NT2/D1 (cell line): ENCODE measurements at regions not wholly inside any gene's neighbourhood (a gene's known extent, or its start where the extent isn't known, plus 50 kb on each side); places are given as distances from the start of the nearest gene placed in this dataset.

Experiments
- DNase-seq: peaks from one replicate; pipeline ENCODE4 v3.0.0-alpha.2; 2011; ENCODE audit warnings: low read depth, low spot score
- H3K27me3 ChIP-seq: 2 replicates; pipeline ENCODE4 v1.6.0; 2011; ENCODE audit warnings: mild to moderate bottlenecking; ENCODE audit not compliant: insufficient read length, insufficient read depth
- H3K36me3 ChIP-seq: 2 replicates; pipeline ENCODE4 v1.6.1; 2011; ENCODE audit warnings: mild to moderate bottlenecking, low read length, mixed read lengths; ENCODE audit not compliant: insufficient read depth, insufficient read length
- H3K4me1 ChIP-seq: 2 replicates; pipeline ENCODE4 v1.5.1; 2011; ENCODE audit not compliant: insufficient read depth, insufficient read length
- H3K4me3 ChIP-seq: 2 replicates; pipeline ENCODE4 v1.5.1; 2011; ENCODE audit warnings: low read depth; ENCODE audit not compliant: insufficient read length
- H3K9ac ChIP-seq: 2 replicates; pipeline ENCODE4 v1.6.0; 2011; ENCODE audit warnings: low read depth; ENCODE audit not compliant: insufficient read length
- H3K9me3 ChIP-seq: 2 replicates; pipeline ENCODE4 v1.5.1; 2011; ENCODE audit warnings: mild to moderate bottlenecking, low read length; ENCODE audit not compliant: insufficient read depth
- SUZ12 ChIP-seq: IDR thresholded peaks from 2 replicates; pipeline ENCODE4 v1.6.1; 2011; ENCODE audit not compliant: insufficient read length, insufficient read depth; ENCODE audit errors: extremely low read depth
- YY1 ChIP-seq: IDR thresholded peaks from 2 replicates; pipeline ENCODE4 v1.6.1; 2011; ENCODE audit not compliant: insufficient read length, insufficient read depth
- ZNF274 ChIP-seq: IDR thresholded peaks from 2 replicates; pipeline ENCODE4 v1.6.1; 2011; ENCODE audit warnings: mild to moderate bottlenecking, low read depth, low read length

- TF ChIP-seq SUZ12 = no peak
- TF ChIP-seq ZNF274 = no peak
- TF ChIP-seq YY1 = no peak
- Histone ChIP-seq H3K4me3 (no peak overlapping the region), H3K9ac (no peak overlapping the region), H3K27me3 (no peaks in the 10 kb centered on the region), H3K9me3 (no peaks in the 10 kb centered on the region), H3K4me1 (no peaks in the 10 kb centered on the region), H3K36me3 (no peaks in the 10 kb centered on the region)
- no peak for DNase-seq
Observed at GRCh38 chr3:167120828-167121227, 259.3 kb downstream of the ZBBX start.

- DNase-seq = no peak
- no peaks in the 10 kb centered on the region for H3K27me3 ChIP-seq
- no peaks in the 10 kb centered on the region for H3K9me3 ChIP-seq
- TF ChIP-seq ZNF274 = no peak
- TF ChIP-seq SUZ12 = no peak
- no peak for TF ChIP-seq YY1
- no peaks in the 10 kb centered on the region for H3K4me1 ChIP-seq
- H3K36me3 ChIP-seq = no peaks in the 10 kb centered on the region
- no peak overlapping the region for H3K4me3 ChIP-seq
- H3K9ac ChIP-seq = no peak overlapping the region
Observed at GRCh38 chr3:167116120-167116922, 263.8 kb downstream of the ZBBX start.

GRCh38 chr3:167115331-167115934, 264.7 kb downstream of the ZBBX start:
- no peak overlapping the region for H3K4me3 ChIP-seq
- no peak for TF ChIP-seq YY1
- TF ChIP-seq SUZ12 = no peak
- TF ChIP-seq ZNF274 = no peak
- H3K9ac ChIP-seq = no peak overlapping the region
- no peak for DNase-seq
- H3K27me3 ChIP-seq = no peaks in the 10 kb centered on the region
- no peaks in the 10 kb centered on the region for H3K9me3 ChIP-seq
- H3K4me1 ChIP-seq = no peaks in the 10 kb centered on the region
- H3K36me3 ChIP-seq = no peaks in the 10 kb centered on the region

GRCh38 chr3:167114619-167115018, 265.5 kb downstream of the ZBBX start:
- Histone ChIP-seq H3K27me3 (no peaks in the 10 kb centered on the region), H3K4me1 (no peaks in the 10 kb centered on the region), H3K36me3 (no peaks in the 10 kb centered on the region), H3K4me3 (no peak overlapping the region), H3K9ac (no peak overlapping the region), H3K9me3 (no peaks in the 10 kb centered on the region)
- TF ChIP-seq ZNF274 (no peak), YY1 (no peak), SUZ12 (no peak)
- no peak for DNase-seq

GRCh38 chr3:167113035-167113830, 266.9 kb downstream of the ZBBX start:
- Histone ChIP-seq H3K9ac (no peak overlapping the region), H3K27me3 (no peaks in the 10 kb centered on the region), H3K4me1 (no peaks in the 10 kb centered on the region), H3K9me3 (no peaks in the 10 kb centered on the region), H3K36me3 (no peaks in the 10 kb centered on the region), H3K4me3 (no peak overlapping the region)
- no peak for TF ChIP-seq SUZ12
- no peak for TF ChIP-seq YY1
- no peak for TF ChIP-seq ZNF274
- no peak for DNase-seq

- TF ChIP-seq ZNF274 (no peak), SUZ12 (no peak), YY1 (no peak)
- Histone ChIP-seq H3K36me3 (no peaks in the 10 kb centered on the region), H3K4me3 (no peak overlapping the region), H3K4me1 (no peaks in the 10 kb centered on the region), H3K9me3 (no peaks in the 10 kb centered on the region), H3K27me3 (no peaks in the 10 kb centered on the region), H3K9ac (no peak overlapping the region)
- peak; percentile 39 for DNase-seq
Observed at GRCh38 chr3:167110901-167111300, 269.2 kb downstream of the ZBBX start.

GRCh38 chr3:167109746-167110145, 270.4 kb downstream of the ZBBX start:
- no peak overlapping the region for H3K9ac ChIP-seq
- no peaks in the 10 kb centered on the region for H3K36me3 ChIP-seq
- TF ChIP-seq ZNF274 (no peak), SUZ12 (no peak), YY1 (no peak)
- H3K9me3 ChIP-seq = no peaks in the 10 kb centered on the region
- no peak overlapping the region for H3K4me3 ChIP-seq
- no peak for DNase-seq
- no peaks in the 10 kb centered on the region for H3K4me1 ChIP-seq
- H3K27me3 ChIP-seq = no peaks in the 10 kb centered on the region
